ENCODE measurements at regions not wholly inside any gene's neighbourhood (a gene's known extent, or its start where the extent isn't known, plus 50 kb on each side); places are given as distances from the start of the nearest gene placed in this dataset.

DNA sequence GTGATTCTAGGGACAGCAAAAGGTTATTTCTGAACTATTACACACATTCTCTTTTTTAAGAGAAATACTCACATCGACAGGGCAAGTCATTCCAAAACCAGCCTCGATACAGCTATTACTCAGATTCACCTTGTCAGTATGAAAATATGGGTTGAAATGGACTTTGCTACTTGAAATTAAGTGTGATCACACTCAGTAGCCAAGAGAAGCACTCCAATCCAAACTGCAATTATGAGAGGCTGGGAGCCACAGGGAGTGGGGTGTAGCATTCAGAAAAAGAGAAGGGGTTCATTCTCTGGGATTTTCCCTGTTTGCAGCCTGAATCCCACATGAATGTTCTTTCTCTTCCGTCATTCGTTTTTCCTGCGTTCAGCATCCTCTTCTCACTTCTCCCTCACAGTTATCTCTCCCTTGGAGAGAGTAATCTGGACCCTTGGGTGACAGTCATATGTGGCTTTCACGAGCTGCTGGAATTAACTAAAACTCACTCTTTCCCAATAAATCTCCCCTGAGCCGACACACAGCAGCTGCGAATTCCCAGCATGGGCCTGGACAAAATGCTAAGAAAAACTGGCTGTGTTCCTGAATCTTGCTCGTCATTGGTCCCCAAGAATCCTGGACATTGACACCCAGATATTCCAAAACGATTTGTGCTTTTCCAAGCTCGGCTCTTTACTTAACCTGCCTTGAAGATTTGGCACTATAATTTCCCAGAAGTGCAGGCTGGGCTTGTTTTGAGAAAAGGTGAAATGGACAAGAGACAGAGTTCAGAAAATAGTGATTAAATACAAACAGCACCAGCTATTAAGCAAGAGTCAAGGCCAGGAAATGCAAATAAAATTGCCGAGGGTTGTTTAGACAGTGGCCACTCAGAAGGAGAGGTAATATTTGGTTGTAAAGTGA, 199.5 kb upstream of the PLEKHG7 start:
- Histone ChIP-seq H3K4me3 (no peak overlapping the region), H3K36me3 (no peaks in the 10 kb centered on the region), H3K4me1 (peaks cover 0 to 49% (median 38%) of the 10 kb centered on the region in 4 donors), H3K27me3 (no peaks in the 10 kb centered on the region), H3K27ac (peak overlapping the region; percentile 82 to 86), H3K9me3 (no peaks in the 10 kb centered on the region)
- intact Hi-C loops (cut with DNase I; ENCODE audit: low total_unique reads): no loop called here
- DNase-seq: no peak
- TF ChIP-seq CTCF (IDR thresholded peaks at IDR 0.05): no peak

DNA sequence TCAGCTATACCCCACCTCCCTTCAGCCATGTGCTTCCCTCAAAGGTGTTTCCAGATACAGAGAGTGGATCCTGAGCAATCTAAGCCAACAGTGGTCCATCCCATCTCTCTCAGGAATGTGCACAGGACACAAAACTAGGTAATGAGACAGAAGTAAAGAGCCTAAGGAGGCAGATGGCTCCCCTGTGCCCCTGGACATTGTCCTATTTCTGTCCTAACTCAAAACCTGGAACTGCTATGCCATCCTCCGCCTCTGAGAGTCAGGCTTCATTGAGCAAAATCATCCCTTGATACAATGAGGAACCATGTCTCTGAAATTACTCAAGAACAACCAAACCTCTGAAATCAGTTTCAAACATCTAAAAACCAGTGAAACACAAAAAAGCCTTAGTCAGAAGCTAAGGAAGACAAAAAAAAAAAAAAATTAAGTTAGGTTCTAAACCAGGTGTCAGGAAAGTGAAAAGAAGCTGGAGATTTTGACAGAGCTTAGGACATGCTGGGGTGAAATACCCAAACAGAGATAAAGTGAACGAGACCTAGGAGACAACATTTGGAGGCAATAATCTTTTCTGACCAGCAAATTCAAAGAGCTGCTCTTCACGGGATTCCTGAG, 200.3 kb upstream of the PLEKHG7 start:
- peak overlapping the region; percentile 82 to 86 for H3K27ac ChIP-seq
- intact Hi-C loops (cut with DNase I; ENCODE audit: low total_unique reads): no loop called here

DNA sequence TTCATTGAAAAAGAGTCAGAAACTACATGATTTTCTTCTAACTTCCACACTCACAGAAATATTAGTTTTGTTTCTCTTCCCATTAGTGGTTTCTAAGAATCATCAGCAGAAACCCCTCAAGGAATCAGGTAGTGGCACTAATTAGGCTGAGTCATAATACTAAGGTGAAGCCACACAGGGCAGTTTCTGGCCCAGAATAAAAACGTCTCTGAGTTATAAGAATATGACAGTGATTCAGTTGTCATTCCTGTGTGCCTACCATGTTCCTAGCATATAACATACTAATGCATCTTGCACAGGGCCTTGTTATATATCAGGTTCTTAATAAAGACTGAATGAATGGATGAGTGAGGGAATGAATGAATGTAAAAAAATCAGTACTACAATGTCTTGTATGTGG, 206.0 kb upstream of the PLEKHG7 start:
- no peak for DNase-seq
- Histone ChIP-seq H3K36me3 (no peaks in the 10 kb centered on the region), H3K27me3 (no peaks in the 10 kb centered on the region), H3K4me3 (no peak overlapping the region), H3K9me3 (peaks cover 0 to under 1% (median 0%) of the 10 kb centered on the region in 3 donors), H3K4me1 (peaks cover 0 to 11% (median 2%) of the 10 kb centered on the region in 4 donors), H3K27ac (no peak overlapping the region)
- intact Hi-C loops (cut with DNase I; ENCODE audit: low total_unique reads): no loop called here
- TF ChIP-seq CTCF (IDR thresholded peaks at IDR 0.05): no peak

More for the DNA sequence above, 200.3 kb upstream of the PLEKHG7 start:
- no peaks in the 10 kb centered on the region for H3K9me3 ChIP-seq
- no peaks in the 10 kb centered on the region for H3K27me3 ChIP-seq
- no peaks in the 10 kb centered on the region for H3K36me3 ChIP-seq
- no peak overlapping the region for H3K4me3 ChIP-seq
- peaks cover 0 to 49% (median 38%) of the 10 kb centered on the region in 4 donors for H3K4me1 ChIP-seq
- TF ChIP-seq CTCF (IDR thresholded peaks at IDR 0.05): no peak
- no peak for DNase-seq

GRCh38 chr12:92495108-92495507, 207.7 kb upstream of the PLEKHG7 start:
- intact Hi-C loops (cut with DNase I; ENCODE audit: low total_unique reads): no loop called here
- no peak for TF ChIP-seq CTCF (IDR thresholded peaks at IDR 0.05)
- Histone ChIP-seq H3K4me1 (peaks cover 0 to 11% (median 2%) of the 10 kb centered on the region in 4 donors), H3K4me3 (no peak overlapping the region), H3K27ac (no peak overlapping the region), H3K36me3 (no peaks in the 10 kb centered on the region), H3K27me3 (no peaks in the 10 kb centered on the region), H3K9me3 (peaks cover 0 to 4% (median 0%) of the 10 kb centered on the region in 3 donors)
- DNase-seq: no peak

DNA sequence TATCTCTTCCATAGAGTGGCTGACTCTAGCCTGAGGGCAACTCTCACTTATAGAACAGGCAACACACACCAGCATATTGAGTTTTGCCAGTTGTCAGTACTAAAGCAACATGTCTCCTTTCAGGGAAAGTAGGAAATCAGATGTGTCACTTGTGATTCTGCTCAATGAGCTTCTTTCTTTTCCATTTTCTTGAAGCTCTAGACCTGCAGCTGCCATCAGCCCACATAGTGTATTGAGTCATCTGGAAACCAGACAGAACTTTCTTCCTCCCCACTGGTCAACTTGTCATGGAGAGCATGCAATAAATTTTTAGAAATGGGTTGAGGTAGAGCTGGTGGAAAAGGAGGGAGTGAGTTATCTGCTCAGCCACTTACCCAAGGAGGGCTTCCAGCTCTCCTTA, 209.0 kb upstream of the PLEKHG7 start:
- Histone ChIP-seq H3K4me1 (peaks cover 0 to 11% (median 2%) of the 10 kb centered on the region in 4 donors), H3K27me3 (no peaks in the 10 kb centered on the region), H3K4me3 (no peak overlapping the region), H3K9me3 (peaks cover 0 to 4% (median 0%) of the 10 kb centered on the region in 3 donors), H3K36me3 (no peaks in the 10 kb centered on the region), H3K27ac (no peak overlapping the region)
- no peak for TF ChIP-seq CTCF (IDR thresholded peaks at IDR 0.05)
- intact Hi-C loops (cut with DNase I; ENCODE audit: low total_unique reads): no loop called here
- DNase-seq: no peak
